Heart left ventricle (tissue), 16 donors: ENCODE measurements at regions not wholly inside any gene's neighbourhood (a gene's known extent, or its start where the extent isn't known, plus 50 kb on each side); places are given as distances from the start of the nearest gene placed in this dataset.

Source experiments
- ATAC-seq, 4 donors: fragments of 200-7000 bp; cut with Tn5 transposase; one replicate each; pipeline ENCODE4 v1.9.1; 2020 to 2022; ENCODE audit warnings: moderate library complexity in 4 of 4, mild to moderate bottlenecking in 3 of 4, moderate number of reproducible peaks in 1 of 4
- DNase-seq, 5 donors: peaks; one replicate each; pipeline ENCODE4 v3.0.0-alpha.2; 2020
- H3K27ac ChIP-seq, 12 donors: fragments of 200-600 bp; sonication (generic) in 4 of 12; one replicate each; pipeline versions ENCODE4 v1.5.0 to v1.8.0; 2016 to 2022; ENCODE audit warnings: mild to moderate bottlenecking in 2 of 12
- H3K27me3 ChIP-seq, 9 donors: fragments of 200-600 bp; sonication (generic) in 2 of 9; one replicate each; pipeline versions ENCODE4 v1.5.1 to v1.8.0; 2016 to 2022; ENCODE audit warnings: mild to moderate bottlenecking in 3 of 9
- H3K36me3 ChIP-seq, 9 donors: fragments of 200-600 bp; sonication (generic) in 2 of 9; one replicate each; pipeline versions ENCODE4 v1.5.0 to v1.8.0; 2018 to 2022; ENCODE audit warnings: mild to moderate bottlenecking in 2 of 9
- H3K4me1 ChIP-seq, 12 donors: fragments of 200-600 bp; sonication (generic) in 4 of 12; one replicate each; pipeline versions ENCODE4 v1.5.0 to v1.8.0; 2016 to 2022; ENCODE audit warnings: mild to moderate bottlenecking in 3 of 12
- H3K4me3 ChIP-seq, 12 donors: fragments of 200-600 bp; sonication (generic) in 4 of 12; one replicate each; pipeline versions ENCODE4 v1.5.0 to v1.8.0; 2017 to 2022; ENCODE audit warnings: mild to moderate bottlenecking in 9 of 12, moderate library complexity in 4 of 12
- H3K9me3 ChIP-seq, 12 donors: fragments of 200-600 bp; sonication (generic) in 4 of 12; one replicate each; pipeline versions ENCODE4 v1.5.0 to v1.8.0; 2016 to 2022; ENCODE audit warnings: mild to moderate bottlenecking in 1 of 12
- CTCF ChIP-seq, 12 donors: fragments of 200-600 bp; sonication (generic) in 4 of 12; IDR thresholded peaks; one replicate each; pipeline versions ENCODE4 v1.5.0 to v1.8.0; 2018 to 2022; ENCODE audit warnings: antibody characterized with exemption in 12 of 12, mild to moderate bottlenecking in 5 of 12
- POLR2A ChIP-seq, 2 donors: fragments of 450-650 bp; IDR thresholded peaks; one replicate each; pipeline ENCODE4 v1.6.1; 2017; ENCODE audit warnings: antibody characterized with exemption in 2 of 2, mild to moderate bottlenecking in 2 of 2, moderate library complexity in 2 of 2
- WGBS, 4 donors: extraction: QIAGEN DNeasy Blood & Tissue Kit in 2 of 4; methylation state at CpG; one replicate each; pipeline versions ENCODE4 v1.1.5 to v1.1.7; 2013 to 2018; 5-methylcytosine and 5-hydroxymethylcytosine counted together
- intact Hi-C, 10 donors: fragments of 100-400 bp; cut with DNase I; formaldehyde crosslinking; loops; one replicate each; pipeline versions ENCODE4 v1.11.1 to v1.14.2; 2022
- donor health status: ischemic (EF 13 %, LVEDD 7.1; RV severe dilation, severe dysfunction).
- donor health status: healthy with polysubstance abuse.
- donor health status: DM: no; HTN: yes; CAD: no.
- donor health status: DM: no; HTN: no; CAD: no.
- donor health status: ischemic (EF 25% LVEDD 6.9; RV normal size, moderate dysfunction).
- donor health status: ischemic (EF 25% LVEDD 5.7; RV mildly dilated, moderate dysfunction).
- donor health status: healthy.
- donor health status: DM: yes; HTN: yes; CAD: no.
- donor health status: ischemic (EF 35%, LVEDD 5.7; RV mildly dilated, moderate dysfunction).
- donor health status: nonischemic (EF 11% LVEDD 7.7; RV severe dilation, severe dysfunction).
- donor health status: DM: yes; HTN: yes; CAD: no.
- donor health status: PGD.
- donor health status: ischemic (EF 29% LVEDD 5.4; RV normal size, mild dysfunction).
- donor health status: nonischemic (EF 23%, LVEDD 6.1; RV moderate dilation, normal function).

DNA sequence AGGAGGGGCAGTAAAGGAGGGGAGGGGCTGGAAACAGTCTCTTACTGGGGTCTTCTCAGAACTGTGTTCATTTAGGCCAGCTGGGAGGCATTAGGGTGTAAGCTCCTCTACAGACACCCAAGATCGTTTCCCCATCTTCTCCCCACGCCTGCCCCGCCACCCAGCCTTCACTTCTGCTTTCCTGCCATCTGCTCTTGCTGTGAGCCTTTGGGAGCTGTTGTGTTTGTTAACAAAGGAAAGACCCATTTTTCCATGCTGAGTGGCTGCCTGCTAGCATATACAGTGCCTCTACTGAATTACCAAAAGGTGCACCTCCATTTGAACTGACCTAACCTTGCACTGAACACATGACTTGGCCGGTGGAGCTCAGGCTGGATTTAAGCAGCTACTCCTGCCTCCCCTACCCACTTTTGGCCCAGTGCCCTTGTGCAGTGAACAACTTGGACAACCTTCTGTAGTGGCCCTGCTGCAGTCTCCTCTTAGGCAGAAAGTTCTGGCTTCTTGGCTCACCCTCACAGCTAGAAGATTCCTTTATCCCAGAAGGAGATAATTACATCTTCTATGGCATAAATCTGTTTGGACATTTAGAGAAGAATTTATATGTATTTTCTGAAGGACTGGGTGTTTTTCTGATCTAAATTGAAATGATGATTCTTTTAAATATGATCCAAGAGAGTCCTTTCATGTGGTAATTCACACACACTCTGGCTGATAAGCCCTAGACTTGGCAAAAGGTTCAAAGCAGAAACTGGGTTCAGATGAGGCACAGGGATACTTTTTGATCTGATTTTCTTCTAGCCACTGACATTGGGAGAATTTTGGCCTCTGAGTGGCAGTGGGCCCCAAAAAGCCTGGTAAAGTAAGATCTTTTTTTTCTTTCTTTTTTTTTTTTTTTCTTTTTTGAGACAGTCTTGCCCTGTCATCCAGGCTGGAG is 81.9 kb upstream of the HNF1B start:
- H3K9me3 ChIP-seq: no peaks in the 10 kb centered on the region
- peak in 3 of 4 donors; percentile 9 to 53 (median 22) for ATAC-seq
- peaks cover 0 to 49% (median 7%) of the 10 kb centered on the region in 12 donors for H3K4me1 ChIP-seq
- WGBS, 4 donors: 79 to 88% (median 82%) methylated on average over 4 of the region's 4 CpGs
- no peaks in the 10 kb centered on the region for H3K36me3 ChIP-seq
- TF ChIP-seq POLR2A (IDR thresholded peaks at IDR 0.05): no peak
- no peak for TF ChIP-seq CTCF (IDR thresholded peaks at IDR 0.05)
- peaks cover 0 to 6% (median 0%) of the 10 kb centered on the region in 9 donors for H3K27me3 ChIP-seq
- H3K27ac ChIP-seq: peak overlapping the region in 1 of 12 donors; percentile 66
- intact Hi-C loops: loop anchor here in 1 of 10 donors (10.0 kb wide), 1 partner anchor 182 kb away; the partner anchor contains the start of gene DDX52
- DNase-seq: peak in 2 of 5 donors; percentile 31 to 41
- H3K4me3 ChIP-seq: no peak overlapping the region

DNA sequence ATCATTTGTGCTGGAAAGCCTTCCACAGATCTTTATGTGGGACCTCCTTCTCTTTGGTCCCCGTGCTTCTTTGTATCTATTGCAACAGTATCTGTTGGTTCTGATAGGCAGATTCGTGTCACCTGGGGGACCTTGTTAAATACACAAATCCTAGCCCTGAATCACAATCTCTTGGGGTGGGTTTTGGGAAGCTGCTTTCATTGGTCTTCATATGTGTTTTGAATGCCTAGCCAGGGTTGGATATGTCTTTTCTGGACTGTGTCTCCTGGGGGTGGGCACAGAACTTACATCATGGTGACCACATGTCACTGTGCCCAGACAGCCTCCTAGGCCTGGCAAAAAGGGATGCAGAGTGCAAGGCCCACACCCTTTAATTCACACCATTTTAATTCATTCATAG is 81.0 kb upstream of the HNF1B start:
- Histone ChIP-seq H3K27ac (peak overlapping the region in 1 of 12 donors; percentile 66), H3K36me3 (no peaks in the 10 kb centered on the region), H3K4me3 (no peak overlapping the region), H3K27me3 (peaks cover 0 to 2% (median 0%) of the 10 kb centered on the region in 9 donors), H3K4me1 (peaks cover 0 to 50% (median 7%) of the 10 kb centered on the region in 12 donors), H3K9me3 (no peaks in the 10 kb centered on the region)
- no peak for ATAC-seq
- TF ChIP-seq CTCF (IDR thresholded peaks at IDR 0.05): no peak
- TF ChIP-seq POLR2A (IDR thresholded peaks at IDR 0.05): no peak
- WGBS, 4 donors: 87 to 97% (median 95%) methylated on average over 2 of the region's 2 CpGs
- intact Hi-C loops: loop anchor here in 1 of 10 donors (10.0 kb wide), 1 partner anchor 181 kb away; the partner anchor contains the start of gene DDX52
- no peak for DNase-seq

GRCh38 chr17:37824534-37825485 is 80.0 kb upstream of the HNF1B start:
- peak in 1 of 4 donors; percentile 24 for ATAC-seq
- Histone ChIP-seq H3K27me3 (no peaks in the 10 kb centered on the region), H3K4me3 (no peak overlapping the region), H3K36me3 (no peaks in the 10 kb centered on the region), H3K9me3 (no peaks in the 10 kb centered on the region), H3K4me1 (peaks cover 0 to 60% (median 8%) of the 10 kb centered on the region in 12 donors), H3K27ac (no peak overlapping the region)
- WGBS, 4 donors: 41 to 48% (median 43%) methylated on average over 12 to 13 of the region's 13 CpGs
- no peak for DNase-seq
- TF ChIP-seq CTCF (IDR thresholded peaks at IDR 0.05) (no peak), POLR2A (IDR thresholded peaks at IDR 0.05) (no peak)
- intact Hi-C loops: loop anchor here in 1 of 10 donors (10.0 kb wide), 1 partner anchor 180 kb away; the partner anchor contains the start of gene DDX52
